Parathyroid adenoma (tissue), 2 donors: ENCODE measurements at regions not wholly inside any gene's neighbourhood (a gene's known extent, or its start where the extent isn't known, plus 50 kb on each side); places are given as distances from the start of the nearest gene placed in this dataset.

Experiments
- H2AFZ ChIP-seq: fragments of 300-600 bp; sonication (generic); one replicate; pipeline ENCODE4 v1.7.0; 2017; ENCODE audit warnings: antibody characterized with exemption, mild to moderate bottlenecking
- H3K27ac ChIP-seq: fragments of 300-600 bp; sonication (generic); one replicate; pipeline ENCODE4 v1.7.0; 2017
- H3K27me3 ChIP-seq: fragments of 300-600 bp; sonication (generic); one replicate; pipeline ENCODE4 v1.7.0; 2017; ENCODE audit warnings: low read length; ENCODE audit not compliant: control insufficient read depth, insufficient read depth
- H3K36me3 ChIP-seq: fragments of 300-600 bp; sonication (generic); one replicate; pipeline ENCODE4 v1.7.0; 2017; ENCODE audit warnings: low read length; ENCODE audit not compliant: control insufficient read depth, insufficient read depth
- H3K4me1 ChIP-seq: fragments of 300-600 bp; sonication (generic); one replicate; pipeline ENCODE4 v1.7.0; 2017; ENCODE audit warnings: control low read depth
- H3K4me2 ChIP-seq: fragments of 300-600 bp; sonication (generic); one replicate; pipeline ENCODE4 v1.7.0; 2017; ENCODE audit warnings: low read length
- H3K4me3 ChIP-seq: fragments of 300-600 bp; sonication (generic); one replicate; pipeline ENCODE4 v1.7.0; 2017; ENCODE audit warnings: low read depth, low read length
- H3K79me2 ChIP-seq: fragments of 300-600 bp; sonication (generic); one replicate; pipeline ENCODE4 v1.7.0; 2017; ENCODE audit warnings: control low read depth
- H3K9ac ChIP-seq: fragments of 300-600 bp; sonication (generic); one replicate; pipeline ENCODE4 v1.7.0; 2017; ENCODE audit warnings: mild to moderate bottlenecking
- H3K9me3 ChIP-seq: fragments of 300-600 bp; sonication (generic); one replicate; pipeline ENCODE4 v1.7.0; 2017; ENCODE audit warnings: low read length; ENCODE audit not compliant: control insufficient read depth
- TF ChIP-seq, protein P1 (sequence below): fragments of 300-600 bp; sonication (generic); IDR thresholded peaks from one replicate; pipeline ENCODE4 v1.7.0; 2017; ENCODE audit warnings: antibody characterized with exemption, mild to moderate bottlenecking
- donor health status: primary hyperparathyroidism.

DNA sequence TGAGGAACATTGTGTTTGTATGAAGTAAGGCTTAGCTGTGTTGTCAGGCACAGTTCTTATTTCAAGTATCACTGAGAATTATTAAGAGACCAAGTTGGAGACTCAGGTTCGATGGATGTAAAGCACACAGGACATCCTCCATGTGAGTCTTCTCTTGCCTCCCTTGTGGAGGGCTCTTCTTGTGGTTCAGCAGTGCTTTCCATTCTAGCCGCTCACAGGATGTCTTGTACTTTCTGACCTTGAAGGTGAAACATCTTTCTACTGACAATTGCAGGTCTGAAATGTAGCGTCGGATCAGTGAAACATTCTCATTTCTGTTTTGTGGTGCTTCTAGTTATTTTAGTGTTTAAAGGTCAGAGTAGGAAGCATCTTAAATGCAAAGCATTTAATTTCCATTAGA, 154.6 kb downstream of the HIPK3 start:
- Histone ChIP-seq H3K36me3 (no peaks in the 10 kb centered on the region), H3K27ac (no peak overlapping the region), H3K4me1 (no peaks in the 10 kb centered on the region), H2AFZ (no peak overlapping the region), H3K27me3 (no peaks in the 10 kb centered on the region), H3K9me3 (no peaks in the 10 kb centered on the region), H3K9ac (no peak overlapping the region), H3K4me2 (no peak overlapping the region), H3K4me3 (no peak overlapping the region), H3K79me2 (peaks cover 32% of the 10 kb centered on the region)
- TF ChIP-seq, protein P1, sequence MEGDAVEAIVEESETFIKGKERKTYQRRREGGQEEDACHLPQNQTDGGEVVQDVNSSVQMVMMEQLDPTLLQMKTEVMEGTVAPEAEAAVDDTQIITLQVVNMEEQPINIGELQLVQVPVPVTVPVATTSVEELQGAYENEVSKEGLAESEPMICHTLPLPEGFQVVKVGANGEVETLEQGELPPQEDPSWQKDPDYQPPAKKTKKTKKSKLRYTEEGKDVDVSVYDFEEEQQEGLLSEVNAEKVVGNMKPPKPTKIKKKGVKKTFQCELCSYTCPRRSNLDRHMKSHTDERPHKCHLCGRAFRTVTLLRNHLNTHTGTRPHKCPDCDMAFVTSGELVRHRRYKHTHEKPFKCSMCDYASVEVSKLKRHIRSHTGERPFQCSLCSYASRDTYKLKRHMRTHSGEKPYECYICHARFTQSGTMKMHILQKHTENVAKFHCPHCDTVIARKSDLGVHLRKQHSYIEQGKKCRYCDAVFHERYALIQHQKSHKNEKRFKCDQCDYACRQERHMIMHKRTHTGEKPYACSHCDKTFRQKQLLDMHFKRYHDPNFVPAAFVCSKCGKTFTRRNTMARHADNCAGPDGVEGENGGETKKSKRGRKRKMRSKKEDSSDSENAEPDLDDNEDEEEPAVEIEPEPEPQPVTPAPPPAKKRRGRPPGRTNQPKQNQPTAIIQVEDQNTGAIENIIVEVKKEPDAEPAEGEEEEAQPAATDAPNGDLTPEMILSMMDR, result no peak

DNA sequence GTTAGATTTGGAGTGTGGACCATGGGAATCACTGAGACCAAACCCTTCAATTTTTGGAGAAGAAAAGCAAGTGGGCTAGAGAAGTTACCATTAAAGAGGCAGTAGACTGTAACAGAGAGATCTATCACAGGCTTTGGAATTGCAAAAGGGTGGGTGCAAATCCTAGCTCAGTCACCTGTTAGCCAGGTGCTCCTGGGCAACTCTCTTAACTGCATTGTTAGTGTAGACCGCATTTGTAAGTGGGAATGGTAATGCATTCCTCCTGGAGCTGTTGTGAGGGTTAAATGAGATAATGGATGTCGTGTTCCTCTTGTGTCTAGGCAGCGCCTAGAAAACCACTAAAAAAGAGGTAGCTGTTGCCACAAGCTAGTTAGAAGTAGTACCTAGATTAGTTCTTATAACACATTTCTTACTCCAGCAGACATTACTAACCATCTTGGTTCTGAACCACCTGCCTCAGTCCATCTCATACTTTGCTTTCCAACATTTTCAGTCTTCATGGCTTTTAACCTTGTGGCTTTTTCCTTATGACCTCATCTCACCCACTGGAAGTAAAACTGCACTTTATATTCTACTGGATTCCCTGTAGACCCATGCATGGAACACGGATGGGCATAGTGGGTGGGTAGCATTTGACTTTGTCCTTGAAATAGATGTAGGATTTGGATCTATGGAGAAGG, 153.0 kb downstream of the HIPK3 start:
- Histone ChIP-seq H3K4me1 (no peaks in the 10 kb centered on the region), H3K4me2 (no peak overlapping the region), H3K9me3 (no peaks in the 10 kb centered on the region), H3K79me2 (peaks cover 25% of the 10 kb centered on the region), H3K27me3 (no peaks in the 10 kb centered on the region), H2AFZ (no peak overlapping the region), H3K36me3 (no peaks in the 10 kb centered on the region), H3K4me3 (no peak overlapping the region), H3K9ac (no peak overlapping the region), H3K27ac (no peak overlapping the region)
- TF ChIP-seq, protein P1, result no peak
